Breast epithelium (tissue), 4 donors: ENCODE measurements at regions not wholly inside any gene's neighbourhood (a gene's known extent, or its start where the extent isn't known, plus 50 kb on each side); places are given as distances from the start of the nearest gene placed in this dataset.

Experiments used
- DNase-seq, 2 donors: peaks; one replicate each; pipeline ENCODE4 v3.0.0-alpha.2; 2019; ENCODE audit warnings: low spot score in 2 of 2
- H3K27ac ChIP-seq, 2 donors: fragments of 200-600 bp; sonication (generic) in 1 of 2; one replicate each; pipeline ENCODE4 v1.5.1; 2016 to 2019; ENCODE audit warnings: mild to moderate bottlenecking in 1 of 2
- H3K27me3 ChIP-seq, 2 donors: fragments of 200-600 bp; sonication (generic) in 1 of 2; one replicate each; pipeline versions ENCODE4 v1.5.1 to v1.6.0; 2017 to 2019; ENCODE audit warnings: control low read depth in 1 of 2, mild to moderate bottlenecking in 1 of 2
- H3K36me3 ChIP-seq: fragments of 200-600 bp; one replicate; pipeline ENCODE4 v1.5.1; 2019
- H3K4me1 ChIP-seq, 2 donors: fragments of 200-600 bp; sonication (generic); one replicate each; pipeline ENCODE4 v1.5.1; 2016 to 2019; ENCODE audit warnings: control low read depth in 1 of 2
- H3K4me3 ChIP-seq, 3 donors: fragments of 200-600 bp; sonication (generic); 1 replicate in 2 of 3; 2 replicates in 1 of 3; pipeline ENCODE4 v1.5.1; 2016 to 2019; ENCODE audit warnings: mild to moderate bottlenecking in 3 of 3, moderate library complexity in 2 of 3
- H3K9me3 ChIP-seq, 2 donors: fragments of 200-600 bp; sonication (generic) in 1 of 2; one replicate each; pipeline ENCODE4 v1.5.1; 2016 to 2019; ENCODE audit warnings: control low read depth in 1 of 2
- CTCF ChIP-seq, 3 donors: fragments of 450-650 bp; IDR thresholded peaks; one replicate each; pipeline ENCODE4 v1.5.1; 2016 to 2017; ENCODE audit warnings: antibody characterized with exemption in 3 of 3, mild to moderate bottlenecking in 3 of 3, moderate library complexity in 3 of 3
- POLR2A ChIP-seq: fragments of 450-650 bp; IDR thresholded peaks from one replicate; pipeline ENCODE4 v1.6.1; 2016; ENCODE audit warnings: antibody characterized with exemption, mild to moderate bottlenecking, moderate library complexity
- POLR2AphosphoS5 ChIP-seq, 3 donors: sonication (generic); formaldehyde crosslinking; IDR thresholded peaks; one replicate each; pipeline ENCODE4 v1.6.1; 2017; ENCODE audit warnings: antibody characterized with exemption in 3 of 3
- intact Hi-C: fragments of 100-400 bp; cut with DNase I; formaldehyde crosslinking; loops from one replicate; pipeline ENCODE4 v1.15.1; 2023; ENCODE audit warnings: low total_unique reads

- Histone ChIP-seq H3K4me3 (no peak overlapping the region), H3K27me3 (no peaks in the 10 kb centered on the region), H3K27ac (no peak overlapping the region), H3K36me3 (no peaks in the 10 kb centered on the region), H3K9me3 (no peaks in the 10 kb centered on the region), H3K4me1 (no peaks in the 10 kb centered on the region)
- DNase-seq = no peak
- intact Hi-C loops = no loop called here
- TF ChIP-seq CTCF (IDR thresholded peaks at IDR 0.05) = no peak
- no peak for TF ChIP-seq POLR2AphosphoS5 (IDR thresholded peaks at IDR 0.05)
- TF ChIP-seq POLR2A = no peak
Measured at GRCh38 chr10:6815346-6815745, 235.3 kb upstream of the PRKCQ start.

- intact Hi-C loops = no loop called here
Measured at GRCh38 chr10:6813856-6814255, 233.8 kb upstream of the PRKCQ start.

GRCh38 chr10:6813306-6813705, 233.2 kb upstream of the PRKCQ start:
- intact Hi-C loops = no loop called here
- H3K4me3 ChIP-seq = no peak overlapping the region
- H3K27ac ChIP-seq = no peak overlapping the region
- no peaks in the 10 kb centered on the region for H3K27me3 ChIP-seq
- no peaks in the 10 kb centered on the region for H3K4me1 ChIP-seq
- no peak for TF ChIP-seq CTCF (IDR thresholded peaks at IDR 0.05)
- no peak for DNase-seq
- H3K36me3 ChIP-seq = no peaks in the 10 kb centered on the region
- no peaks in the 10 kb centered on the region for H3K9me3 ChIP-seq

More at GRCh38 chr10:6813856-6814255, 233.8 kb upstream of the PRKCQ start:
- H3K9me3 ChIP-seq = no peaks in the 10 kb centered on the region
- H3K4me3 ChIP-seq = no peak overlapping the region
- no peaks in the 10 kb centered on the region for H3K36me3 ChIP-seq
- no peaks in the 10 kb centered on the region for H3K27me3 ChIP-seq
- no peak for DNase-seq
- H3K4me1 ChIP-seq = no peaks in the 10 kb centered on the region
- no peak overlapping the region for H3K27ac ChIP-seq
- TF ChIP-seq POLR2AphosphoS5 (IDR thresholded peaks at IDR 0.05) (no peak), POLR2A (no peak), CTCF (IDR thresholded peaks at IDR 0.05) (no peak)

GRCh38 chr10:6811153-6811552, 231.1 kb upstream of the PRKCQ start:
- intact Hi-C loops = no loop called here
- no peak for DNase-seq

GRCh38 chr10:6803427-6803783, 223.3 kb upstream of the PRKCQ start:
- Histone ChIP-seq H3K36me3 (no peaks in the 10 kb centered on the region), H3K4me3 (no peak overlapping the region), H3K27ac (no peak overlapping the region), H3K9me3 (no peaks in the 10 kb centered on the region), H3K4me1 (no peaks in the 10 kb centered on the region), H3K27me3 (no peaks in the 10 kb centered on the region)
- intact Hi-C loops = loop anchor here (10.0 kb wide), 1 partner anchor 429 kb away; no protein-coding TSS in a partner anchor
- TF ChIP-seq POLR2AphosphoS5 (IDR thresholded peaks at IDR 0.05) (no peak), POLR2A (no peak), CTCF (IDR thresholded peaks at IDR 0.05) (no peak)
- no peak for DNase-seq

More at GRCh38 chr10:6811153-6811552, 231.1 kb upstream of the PRKCQ start:
- no peaks in the 10 kb centered on the region for H3K4me1 ChIP-seq
- no peaks in the 10 kb centered on the region for H3K36me3 ChIP-seq
- H3K27ac ChIP-seq = no peak overlapping the region
- no peaks in the 10 kb centered on the region for H3K27me3 ChIP-seq
- H3K9me3 ChIP-seq = no peaks in the 10 kb centered on the region
- no peak overlapping the region for H3K4me3 ChIP-seq
- TF ChIP-seq POLR2A (no peak), CTCF (IDR thresholded peaks at IDR 0.05) (no peak), POLR2AphosphoS5 (IDR thresholded peaks at IDR 0.05) (no peak)
